RWPE1 (cell line): ENCODE measurements at regions not wholly inside any gene's neighbourhood (a gene's known extent, or its start where the extent isn't known, plus 50 kb on each side); places are given as distances from the start of the nearest gene placed in this dataset.

Experiments
- CTCF ChIA-PET: fragments of 350-600 bp; sonication (Branson Sonifier 250); formaldehyde crosslinking; extraction: SDS; loops from one replicate; lab custom pipeline; 2021; lab: Yijun Ruan, JAX
- POLR2A ChIA-PET: fragments of 400-600 bp; formaldehyde crosslinking; extraction: SDS; loops from one replicate; lab custom pipeline; 2020; ENCODE audit warnings: antibody characterized with exemption; ENCODE audit not compliant: low non-redundant PET; lab: Yijun Ruan, JAX
- DNase-seq: peaks from one replicate; pipeline ENCODE4 v3.0.0; 2012; ENCODE audit warnings: low spot score
- H3K27ac ChIP-seq: fragments of 450-650 bp; 2 replicates; pipeline ENCODE4 v1.5.1; 2017
- CTCF ChIP-seq: fragments of 450-650 bp; conservative IDR thresholded peaks from 2 replicates; pipeline ENCODE4 v1.5.1; 2017; ENCODE audit warnings: low read depth, mild to moderate bottlenecking

GRCh38 chr16:52254746-52255145 lies 292.2 kb downstream of the TOX3 start:
- CTCF ChIA-PET = no interaction called here
- TF ChIP-seq CTCF = no peak
- no peak overlapping the region for H3K27ac ChIP-seq
- POLR2A ChIA-PET = no interaction called here
- DNase-seq = peak; percentile 69

GRCh38 chr16:52252680-52253079 lies 294.3 kb downstream of the TOX3 start:
- H3K27ac ChIP-seq = no peak overlapping the region
- no peak for TF ChIP-seq CTCF
- no peak for DNase-seq
- POLR2A ChIA-PET = no interaction called here
- CTCF ChIA-PET = no interaction called here

- H3K27ac ChIP-seq = no peak overlapping the region
Observed at GRCh38 chr16:52251495-52251894, 295.4 kb downstream of the TOX3 start.

GRCh38 chr16:52247737-52248136 lies 299.2 kb downstream of the TOX3 start:
- ChIA-PET POLR2A (no interaction called here), CTCF (interaction anchor here (0.6 to 1.0 kb wide), 2 partner anchors 9 to 121 kb away, joined by 3 read pairs; no protein-coding TSS in a partner anchor)
- TF ChIP-seq CTCF = no peak
- DNase-seq = no peak
- H3K27ac ChIP-seq = no peak overlapping the region

More at GRCh38 chr16:52251495-52251894, 295.4 kb downstream of the TOX3 start:
- peak; percentile 38 for DNase-seq
- ChIA-PET CTCF (no interaction called here), POLR2A (no interaction called here)
- TF ChIP-seq CTCF = no peak

- DNase-seq = no peak
- ChIA-PET POLR2A (interaction anchor here (0.6 kb wide), 1 partner anchor 724 kb away, joined by 3 read pairs; no protein-coding TSS in a partner anchor), CTCF (interaction anchor here (0.6 kb wide), 1 partner anchor 9 kb away, joined by 3 read pairs; no protein-coding TSS in a partner anchor)
- TF ChIP-seq CTCF = no peak
- no peak overlapping the region for H3K27ac ChIP-seq
Observed at GRCh38 chr16:52238710-52239109, 308.2 kb downstream of the TOX3 start.

GRCh38 chr16:52237823-52238222 lies 309.1 kb downstream of the TOX3 start:
- no peak overlapping the region for H3K27ac ChIP-seq
- DNase-seq = no peak
- TF ChIP-seq CTCF = no peak
- ChIA-PET CTCF (no interaction called here), POLR2A (no interaction called here)
